ENCODE measurements at regions not wholly inside any gene's neighbourhood (a gene's known extent, or its start where the extent isn't known, plus 50 kb on each side); places are given as distances from the start of the nearest gene placed in this dataset.

DNA sequence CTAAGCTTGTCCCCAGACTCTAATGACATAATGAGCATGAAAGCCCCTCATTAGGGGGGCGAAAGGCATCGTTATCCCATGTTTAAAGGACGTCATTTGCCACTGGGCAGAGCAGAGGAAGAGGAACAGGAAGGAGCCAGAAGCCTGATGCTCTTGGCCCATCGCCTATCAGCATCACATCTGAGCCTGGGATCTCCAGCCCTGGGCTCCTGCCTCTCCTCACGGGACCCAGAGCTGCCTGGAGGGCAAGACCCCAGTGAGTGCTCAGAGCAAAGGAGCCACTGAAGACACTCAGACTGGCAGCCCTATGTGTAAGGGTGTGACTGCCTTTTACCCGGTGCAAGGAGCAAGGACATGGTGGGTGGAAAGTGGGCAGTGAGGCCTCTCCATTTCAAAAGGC lies 115.0 kb upstream of the ZNF507 start:
- 9% methylated on average over 4 of the region's 6 CpGs for WGBS (ENCODE audit: low lambda C conversion rate)
- no peaks in the 10 kb centered on the region for H3K9me2 ChIP-seq
- TF ChIP-seq FOXM1 (IDR thresholded peaks at IDR 0.05; ENCODE audit: low read depth) (no peak), MEF2A (IDR thresholded peaks at IDR 0.05; ENCODE audit: borderline replicate concordance, low read depth) (no peak), RAD21 (IDR thresholded peaks at IDR 0.05; ENCODE audit: low read length) (no peak), TCF12 (IDR thresholded peaks at IDR 0.05) (no peak), ELF1 (IDR thresholded peaks at IDR 0.05) (no peak), SMC3 (IDR thresholded peaks at IDR 0.05; ENCODE audit: low read depth, low read length) (no peak), FOXJ3 (CRISPR knock-in tag; IDR thresholded peaks at IDR 0.05) (no peak), RCOR1 (IDR thresholded peaks at IDR 0.05; ENCODE audit: low read length) (no peak), GABPA (IDR thresholded peaks at IDR 0.05; ENCODE audit: low read depth) (no peak), RFX5 (IDR thresholded peaks at IDR 0.05; ENCODE audit: low read length) (no peak), POLR2AphosphoS5 (IDR thresholded peaks at IDR 0.05; ENCODE audit: low read depth, low read length) (no peak), RXRA (IDR thresholded peaks at IDR 0.05; ENCODE audit: borderline replicate concordance, low read depth) (no peak), JUND (IDR thresholded peaks at IDR 0.05) (no peak), EP300 (IDR thresholded peaks at IDR 0.05; ENCODE audit: borderline replicate concordance in 1 of 2, low read depth in 1 of 2, low read length in 1 of 2) (no peak)
- TF ChIP-seq, protein P1, sequence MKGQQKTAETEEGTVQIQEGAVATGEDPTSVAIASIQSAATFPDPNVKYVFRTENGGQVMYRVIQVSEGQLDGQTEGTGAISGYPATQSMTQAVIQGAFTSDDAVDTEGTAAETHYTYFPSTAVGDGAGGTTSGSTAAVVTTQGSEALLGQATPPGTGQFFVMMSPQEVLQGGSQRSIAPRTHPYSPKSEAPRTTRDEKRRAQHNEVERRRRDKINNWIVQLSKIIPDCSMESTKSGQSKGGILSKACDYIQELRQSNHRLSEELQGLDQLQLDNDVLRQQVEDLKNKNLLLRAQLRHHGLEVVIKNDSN (IDR thresholded peaks at IDR 0.05; ENCODE audit: borderline replicate concordance, low read depth) = no peak
- TF ChIP-seq, protein P2, sequence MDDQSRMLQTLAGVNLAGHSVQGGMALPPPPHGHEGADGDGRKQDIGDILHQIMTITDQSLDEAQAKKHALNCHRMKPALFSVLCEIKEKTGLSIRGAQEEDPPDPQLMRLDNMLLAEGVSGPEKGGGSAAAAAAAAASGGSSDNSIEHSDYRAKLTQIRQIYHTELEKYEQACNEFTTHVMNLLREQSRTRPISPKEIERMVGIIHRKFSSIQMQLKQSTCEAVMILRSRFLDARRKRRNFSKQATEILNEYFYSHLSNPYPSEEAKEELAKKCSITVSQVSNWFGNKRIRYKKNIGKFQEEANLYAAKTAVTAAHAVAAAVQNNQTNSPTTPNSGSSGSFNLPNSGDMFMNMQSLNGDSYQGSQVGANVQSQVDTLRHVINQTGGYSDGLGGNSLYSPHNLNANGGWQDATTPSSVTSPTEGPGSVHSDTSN (IDR thresholded peaks at IDR 0.05) = no peak
- TF ChIP-seq, protein P3, sequence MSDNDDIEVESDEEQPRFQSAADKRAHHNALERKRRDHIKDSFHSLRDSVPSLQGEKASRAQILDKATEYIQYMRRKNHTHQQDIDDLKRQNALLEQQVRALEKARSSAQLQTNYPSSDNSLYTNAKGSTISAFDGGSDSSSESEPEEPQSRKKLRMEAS (IDR thresholded peaks at IDR 0.05; ENCODE audit: low read depth) = no peak
- TF ChIP-seq, protein P4, sequence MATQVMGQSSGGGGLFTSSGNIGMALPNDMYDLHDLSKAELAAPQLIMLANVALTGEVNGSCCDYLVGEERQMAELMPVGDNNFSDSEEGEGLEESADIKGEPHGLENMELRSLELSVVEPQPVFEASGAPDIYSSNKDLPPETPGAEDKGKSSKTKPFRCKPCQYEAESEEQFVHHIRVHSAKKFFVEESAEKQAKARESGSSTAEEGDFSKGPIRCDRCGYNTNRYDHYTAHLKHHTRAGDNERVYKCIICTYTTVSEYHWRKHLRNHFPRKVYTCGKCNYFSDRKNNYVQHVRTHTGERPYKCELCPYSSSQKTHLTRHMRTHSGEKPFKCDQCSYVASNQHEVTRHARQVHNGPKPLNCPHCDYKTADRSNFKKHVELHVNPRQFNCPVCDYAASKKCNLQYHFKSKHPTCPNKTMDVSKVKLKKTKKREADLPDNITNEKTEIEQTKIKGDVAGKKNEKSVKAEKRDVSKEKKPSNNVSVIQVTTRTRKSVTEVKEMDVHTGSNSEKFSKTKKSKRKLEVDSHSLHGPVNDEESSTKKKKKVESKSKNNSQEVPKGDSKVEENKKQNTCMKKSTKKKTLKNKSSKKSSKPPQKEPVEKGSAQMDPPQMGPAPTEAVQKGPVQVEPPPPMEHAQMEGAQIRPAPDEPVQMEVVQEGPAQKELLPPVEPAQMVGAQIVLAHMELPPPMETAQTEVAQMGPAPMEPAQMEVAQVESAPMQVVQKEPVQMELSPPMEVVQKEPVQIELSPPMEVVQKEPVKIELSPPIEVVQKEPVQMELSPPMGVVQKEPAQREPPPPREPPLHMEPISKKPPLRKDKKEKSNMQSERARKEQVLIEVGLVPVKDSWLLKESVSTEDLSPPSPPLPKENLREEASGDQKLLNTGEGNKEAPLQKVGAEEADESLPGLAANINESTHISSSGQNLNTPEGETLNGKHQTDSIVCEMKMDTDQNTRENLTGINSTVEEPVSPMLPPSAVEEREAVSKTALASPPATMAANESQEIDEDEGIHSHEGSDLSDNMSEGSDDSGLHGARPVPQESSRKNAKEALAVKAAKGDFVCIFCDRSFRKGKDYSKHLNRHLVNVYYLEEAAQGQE (IDR thresholded peaks at IDR 0.05; ENCODE audit: low read depth, low read length) = no peak
- TF ChIP-seq, protein P5, sequence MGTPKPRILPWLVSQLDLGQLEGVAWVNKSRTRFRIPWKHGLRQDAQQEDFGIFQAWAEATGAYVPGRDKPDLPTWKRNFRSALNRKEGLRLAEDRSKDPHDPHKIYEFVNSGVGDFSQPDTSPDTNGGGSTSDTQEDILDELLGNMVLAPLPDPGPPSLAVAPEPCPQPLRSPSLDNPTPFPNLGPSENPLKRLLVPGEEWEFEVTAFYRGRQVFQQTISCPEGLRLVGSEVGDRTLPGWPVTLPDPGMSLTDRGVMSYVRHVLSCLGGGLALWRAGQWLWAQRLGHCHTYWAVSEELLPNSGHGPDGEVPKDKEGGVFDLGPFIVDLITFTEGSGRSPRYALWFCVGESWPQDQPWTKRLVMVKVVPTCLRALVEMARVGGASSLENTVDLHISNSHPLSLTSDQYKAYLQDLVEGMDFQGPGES (IDR thresholded peaks at IDR 0.05; ENCODE audit: low read depth, low read length) = no peak
- H3K4me1 ChIP-seq (ENCODE audit: control insufficient read depth in 1 of 2, insufficient read depth in 2 of 2, low read depth in 1 of 2, low read length in 1 of 2) = peaks cover 0 to 4% of the 10 kb centered on the region in 2 experiments; a peak in 1 of 4 replicates
- DNase-seq = no peak
- H3F3A ChIP-seq (replicated peaks; ENCODE audit: insufficient read depth) = no peaks in the 10 kb centered on the region
- ChIA-PET CTCF (interaction anchor here (1.0 kb wide), 1 partner anchor 1561 kb away, joined by 3 read pairs; no protein-coding TSS in a partner anchor), POLR2A (no interaction called here)
- H3K79me2 ChIP-seq (ENCODE audit: insufficient read depth) = no peaks in the 10 kb centered on the region
- no peaks in the 10 kb centered on the region for H3K36me3 ChIP-seq (replicated peaks in 1 of 2; ENCODE audit: control insufficient read depth in 1 of 2, insufficient read depth in 2 of 2, low read length in 1 of 2)
- no peak overlapping the region for H3K4me2 ChIP-seq
- no peaks in the 10 kb centered on the region for H3K27me3 ChIP-seq (ENCODE audit: insufficient read depth)
- no peaks in the 10 kb centered on the region for H3K9me3 ChIP-seq
- H2AFZ ChIP-seq (ENCODE audit: low read depth) = no peak overlapping the region
- H3K27ac ChIP-seq (ENCODE audit: low read depth in 2 of 2, low read length in 1 of 2) = no peak overlapping the region
- no peak overlapping the region for H3K4me3 ChIP-seq (ENCODE audit: low read depth in 2 of 2, low read length in 1 of 2)
- H3K9ac ChIP-seq = no peak overlapping the region
- no peaks in the 10 kb centered on the region for H4K20me1 ChIP-seq (ENCODE audit: insufficient read depth)

Measured in SK-N-SH (cell line).